A673 (cell line): ENCODE measurements at regions not wholly inside any gene's neighbourhood (a gene's known extent, or its start where the extent isn't known, plus 50 kb on each side); places are given as distances from the start of the nearest gene placed in this dataset.

Experiments
- BruUV-seq: library from RNA; stranded (reverse); fragments of 400-500 nt; replicated peaks from 2 replicates; lab custom pipeline; 2021; lab: Mats Ljungman, UMichigan
- CTCF ChIA-PET: fragments of 300-600 bp; sonication (Branson Sonifier 250); formaldehyde crosslinking; loops from one replicate; lab custom pipeline; 2022; ENCODE audit warnings: antibody characterized with exemption; lab: Charles Lee
- POLR2A ChIA-PET: fragments of 300-600 bp; sonication (Branson Sonifier 250); formaldehyde crosslinking; loops from one replicate; lab custom pipeline; 2022; ENCODE audit warnings: antibody characterized with exemption; ENCODE audit not compliant: low non-redundant PET; lab: Charles Lee
- DNase-seq: peaks from one replicate; pipeline ENCODE4 v3.0.0-alpha.2; 2015; ENCODE audit warnings: low spot score
- H3K27ac ChIP-seq: fragments of 200-600 bp; sonication (generic); 2 replicates; pipeline ENCODE4 v1.5.1; 2016; ENCODE audit warnings: mixed run types, low read depth, mild to moderate bottlenecking, mixed read lengths, antibody characterized with exemption, low read length; ENCODE audit not compliant: poor library complexity, severe bottlenecking
- H3K27me3 ChIP-seq: fragments of 200-600 bp; sonication (generic); replicated peaks from 2 replicates; pipeline ENCODE4 v1.6.1; 2017; ENCODE audit warnings: mixed run types, low read depth, mild to moderate bottlenecking, mixed read lengths, antibody characterized with exemption, low read length; ENCODE audit not compliant: insufficient read depth, poor library complexity
- H3K36me3 ChIP-seq: fragments of 200-600 bp; sonication (generic); 2 replicates; pipeline ENCODE4 v1.6.1; 2016; ENCODE audit warnings: mixed run types, mild to moderate bottlenecking, mixed read lengths, antibody characterized with exemption, low read length; ENCODE audit not compliant: insufficient read depth, poor library complexity, severe bottlenecking
- H3K4me1 ChIP-seq: fragments of 200-600 bp; sonication (generic); 2 replicates; pipeline ENCODE4 v1.6.1; 2017; ENCODE audit warnings: mixed run types, mild to moderate bottlenecking, mixed read lengths, antibody characterized with exemption, low read length; ENCODE audit not compliant: insufficient read depth, poor library complexity, severe bottlenecking
- H3K4me3 ChIP-seq: fragments of 200-600 bp; sonication (generic); 2 replicates; pipeline ENCODE4 v1.5.1; 2016; ENCODE audit warnings: low read depth, mixed run types, mild to moderate bottlenecking, mixed read lengths, low read length; ENCODE audit not compliant: poor library complexity, severe bottlenecking
- H3K9me3 ChIP-seq: fragments of 200-600 bp; sonication (generic); 2 replicates; pipeline ENCODE4 v1.6.1; 2016; ENCODE audit warnings: mixed run types, low read depth, mild to moderate bottlenecking, mixed read lengths, antibody characterized with exemption, low read length; ENCODE audit not compliant: poor library complexity, severe bottlenecking
- EZH2 ChIP-seq: fragments of 200-600 bp; sonication (generic); IDR thresholded peaks from 2 replicates; pipeline ENCODE4 v1.6.1; 2017; ENCODE audit warnings: borderline replicate concordance, low read depth, mild to moderate bottlenecking, mixed read lengths, antibody characterized with exemption, low read length; ENCODE audit not compliant: poor library complexity, severe bottlenecking
- intact Hi-C: fragments of 100-400 bp; cut with micrococcal nuclease; formaldehyde crosslinking; loops from one replicate; pipeline ENCODE4 v1.10.0; 2022; ENCODE audit not compliant: unreplicated experiment
- TF ChIP-seq, protein P1 (sequence below): fragments of 300-800, 200-600 bp; sonication (generic); conservative IDR thresholded peaks from 2 replicates; pipeline ENCODE4 v1.5.1; 2017; ENCODE audit warnings: low read depth, mild to moderate bottlenecking, antibody characterized with exemption, low read length, moderate library complexity, mixed read lengths

GRCh38 chr5:141783005-141783946 is 94.9 kb downstream of the PCDH1 start:
- no TSS peak for BruUV-seq
- Histone ChIP-seq H3K9me3 (no peaks in the 10 kb centered on the region), H3K4me3 (no peak overlapping the region), H3K36me3 (no peaks in the 10 kb centered on the region), H3K4me1 (peaks cover 26% of the 10 kb centered on the region), H3K27me3 (no peaks in the 10 kb centered on the region), H3K27ac (no peak overlapping the region)
- TF ChIP-seq EZH2: no peak
- TF ChIP-seq, protein P1, sequence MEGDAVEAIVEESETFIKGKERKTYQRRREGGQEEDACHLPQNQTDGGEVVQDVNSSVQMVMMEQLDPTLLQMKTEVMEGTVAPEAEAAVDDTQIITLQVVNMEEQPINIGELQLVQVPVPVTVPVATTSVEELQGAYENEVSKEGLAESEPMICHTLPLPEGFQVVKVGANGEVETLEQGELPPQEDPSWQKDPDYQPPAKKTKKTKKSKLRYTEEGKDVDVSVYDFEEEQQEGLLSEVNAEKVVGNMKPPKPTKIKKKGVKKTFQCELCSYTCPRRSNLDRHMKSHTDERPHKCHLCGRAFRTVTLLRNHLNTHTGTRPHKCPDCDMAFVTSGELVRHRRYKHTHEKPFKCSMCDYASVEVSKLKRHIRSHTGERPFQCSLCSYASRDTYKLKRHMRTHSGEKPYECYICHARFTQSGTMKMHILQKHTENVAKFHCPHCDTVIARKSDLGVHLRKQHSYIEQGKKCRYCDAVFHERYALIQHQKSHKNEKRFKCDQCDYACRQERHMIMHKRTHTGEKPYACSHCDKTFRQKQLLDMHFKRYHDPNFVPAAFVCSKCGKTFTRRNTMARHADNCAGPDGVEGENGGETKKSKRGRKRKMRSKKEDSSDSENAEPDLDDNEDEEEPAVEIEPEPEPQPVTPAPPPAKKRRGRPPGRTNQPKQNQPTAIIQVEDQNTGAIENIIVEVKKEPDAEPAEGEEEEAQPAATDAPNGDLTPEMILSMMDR: no peak
- ChIA-PET CTCF (no interaction called here), POLR2A (no interaction called here)
- no peak for DNase-seq
- intact Hi-C loops: no loop called here

- Histone ChIP-seq H3K27me3 (no peaks in the 10 kb centered on the region), H3K4me3 (no peak overlapping the region), H3K27ac (no peak overlapping the region), H3K9me3 (no peaks in the 10 kb centered on the region), H3K36me3 (no peaks in the 10 kb centered on the region), H3K4me1 (peaks cover 23% of the 10 kb centered on the region)
- no TSS peak for BruUV-seq
- POLR2A ChIA-PET: no interaction called here
- CTCF ChIA-PET: interaction anchor here (1.0 kb wide), 1 partner anchor 97 kb away, joined by 3 read pairs; no protein-coding TSS in a partner anchor
- no peak for DNase-seq
- TF ChIP-seq, protein P1: no peak
- TF ChIP-seq EZH2: no peak
- intact Hi-C loops: no loop called here
These were observed 96.3 kb downstream of the PCDH1 start for GRCh38 chr5:141781910-141782309.

DNA sequence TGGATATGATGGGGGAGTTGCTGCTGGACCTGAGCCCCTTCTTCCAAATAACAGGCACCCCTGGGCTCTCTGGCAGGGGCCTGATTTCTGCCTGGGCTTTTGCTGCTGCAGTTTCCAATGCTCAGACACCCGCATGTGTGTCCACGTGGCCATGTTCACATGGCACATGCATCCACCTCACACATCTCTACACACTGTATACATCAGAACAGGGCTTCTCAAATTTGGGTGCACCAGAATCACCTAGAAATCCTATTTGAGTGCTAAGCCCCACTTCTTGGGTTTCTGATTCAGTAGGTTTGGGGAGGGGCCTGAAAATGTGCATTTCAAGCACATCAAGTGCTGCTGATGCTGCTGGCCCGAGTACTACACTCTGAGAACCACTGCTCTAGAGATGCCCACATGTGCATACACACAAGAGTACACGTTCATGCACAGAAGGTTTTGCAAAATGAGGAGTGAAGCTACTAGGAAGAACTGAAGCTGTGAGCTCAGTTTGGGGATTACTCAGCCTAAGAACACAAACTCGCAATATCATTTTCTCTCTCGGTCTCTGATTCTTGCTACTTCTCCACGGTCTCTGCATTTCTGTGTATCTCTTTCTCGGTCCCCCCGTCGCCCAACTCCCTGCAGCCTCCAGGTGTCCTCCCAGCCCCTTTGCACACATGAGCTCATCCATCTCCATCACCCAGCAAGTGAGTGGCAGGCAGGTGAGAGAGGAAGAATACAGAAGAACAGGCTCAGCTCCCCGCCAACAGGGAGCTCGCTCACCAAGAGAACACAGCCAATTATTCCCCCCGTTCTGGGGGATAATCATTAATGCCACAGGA is 97.0 kb downstream of the PCDH1 start:
- intact Hi-C loops: no loop called here
- no peak for TF ChIP-seq EZH2
- TF ChIP-seq, protein P1: no peak
- Histone ChIP-seq H3K36me3 (no peaks in the 10 kb centered on the region), H3K4me3 (no peak overlapping the region), H3K9me3 (no peaks in the 10 kb centered on the region), H3K27me3 (no peaks in the 10 kb centered on the region), H3K27ac (no peak overlapping the region), H3K4me1 (peaks cover 23% of the 10 kb centered on the region)
- no peak for DNase-seq
- ChIA-PET POLR2A (no interaction called here), CTCF (interaction anchor here (0.6 to 1.0 kb wide), 2 partner anchors 98 to 162 kb away, joined by 3 to 5 read pairs; partner anchors contain the start of gene DIAPH1)
- no TSS peak for BruUV-seq
